IMR-90 (cell line): ENCODE measurements at regions not wholly inside any gene's neighbourhood (a gene's known extent, or its start where the extent isn't known, plus 50 kb on each side); places are given as distances from the start of the nearest gene placed in this dataset.
A peak's percentile ranks its signal among the peaks of the same experiment; 100 is the strongest.

Experiments used
- ATAC-seq: fragments of 200-7000 bp; cut with Tn5 transposase; 2 replicates; pipeline ENCODE4 v1.9.1; 2020; ENCODE audit warnings: low read depth, mild to moderate bottlenecking, moderate library complexity
- BruUV-seq: library from RNA; stranded (reverse); fragments of 400-500 nt; replicated peaks from 2 replicates; lab custom pipeline; 2021; lab: Mats Ljungman, UMichigan
- CTCF ChIA-PET: fragments of 300-600 bp; formaldehyde crosslinking; extraction: SDS; loops from one replicate; lab custom pipeline; 2021; ENCODE audit warnings: antibody characterized with exemption; lab: Yijun Ruan, JAX
- POLR2A ChIA-PET: fragments of 300-600 bp; sonication (Branson Sonifier 250); formaldehyde crosslinking; loops from one replicate; lab custom pipeline; 2022; ENCODE audit warnings: antibody characterized with exemption; ENCODE audit not compliant: unreplicated experiment; lab: Charles Lee
- DNase-seq: peaks from one replicate; pipeline ENCODE4 v3.0.0; 2013
- H2AFZ ChIP-seq: replicated peaks from 2 replicates; pipeline ENCODE3; 2013; ENCODE audit warnings: low read length, mild to moderate bottlenecking; ENCODE audit not compliant: poor library complexity
- H2AK5ac ChIP-seq: 2 replicates; pipeline ENCODE4 v1.6.1; 2013; ENCODE audit warnings: low read depth, low read length, inconsistent platforms
- H2AK9ac ChIP-seq: replicated peaks from 2 replicates; pipeline ENCODE3; 2013; ENCODE audit warnings: mild to moderate bottlenecking, low read depth, low read length, moderate library complexity; ENCODE audit not compliant: poor library complexity
- H2BK120ac ChIP-seq: 2 replicates; pipeline ENCODE4 v1.6.1; 2013; ENCODE audit warnings: low read depth, low read length, inconsistent platforms
- H2BK15ac ChIP-seq: 3 replicates; pipeline ENCODE4 v1.6.1; 2013; ENCODE audit warnings: low read depth, low read length, inconsistent platforms
- H2BK20ac ChIP-seq: 2 replicates; pipeline ENCODE4 v1.6.1; 2013; ENCODE audit warnings: low read depth, mild to moderate bottlenecking, inconsistent platforms, low read length, moderate library complexity
- H2BK5ac ChIP-seq: 2 replicates; pipeline ENCODE4 v1.6.1; 2013; ENCODE audit warnings: mild to moderate bottlenecking, low read depth, low read length, inconsistent platforms; ENCODE audit not compliant: poor library complexity, severe bottlenecking
- H3K14ac ChIP-seq: replicated peaks from 2 replicates; pipeline ENCODE4 v1.6.1; 2013; ENCODE audit warnings: low read depth, low read length, inconsistent platforms
- H3K18ac ChIP-seq: 2 replicates; pipeline ENCODE4 v1.6.1; 2013; ENCODE audit warnings: low read depth, low read length, control low read depth
- H3K23ac ChIP-seq: 2 replicates; pipeline ENCODE4 v1.6.1; 2013; ENCODE audit warnings: low read depth, low read length, inconsistent platforms
- H3K27ac ChIP-seq: 2 replicates; pipeline ENCODE4 v1.5.1; 2013; ENCODE audit warnings: mild to moderate bottlenecking, control low read depth, low read length; ENCODE audit not compliant: insufficient read depth
- H3K27me3 ChIP-seq: 2 replicates; pipeline ENCODE4 v1.6.1; 2013; ENCODE audit warnings: low read length; ENCODE audit not compliant: control insufficient read depth, insufficient read depth
- H3K36me3 ChIP-seq: 2 replicates; pipeline ENCODE4 v1.6.1; 2013; ENCODE audit warnings: low read length, mixed read lengths; ENCODE audit not compliant: control insufficient read depth, insufficient read depth
- H3K4ac ChIP-seq: 2 replicates; pipeline ENCODE4 v1.6.1; 2013; ENCODE audit warnings: low read depth, low read length, inconsistent platforms
- H3K4me1 ChIP-seq: 2 replicates; pipeline ENCODE4 v1.6.1; 2013; ENCODE audit warnings: low read length, mixed read lengths; ENCODE audit not compliant: control insufficient read depth, insufficient read depth
- H3K4me2 ChIP-seq: 2 replicates; pipeline ENCODE4 v1.6.1; 2013; ENCODE audit warnings: low read depth, mild to moderate bottlenecking, control low read depth, low read length, moderate library complexity
- H3K4me3 ChIP-seq: 2 replicates; pipeline ENCODE4 v1.5.1; 2013; ENCODE audit warnings: low read depth, mild to moderate bottlenecking, control low read depth, low read length, moderate library complexity; ENCODE audit not compliant: insufficient read depth
- H3K56ac ChIP-seq: 2 replicates; pipeline ENCODE4 v1.6.1; 2013; ENCODE audit warnings: low read length, inconsistent platforms; ENCODE audit not compliant: insufficient read depth; ENCODE audit errors: extremely low read depth
- H3K79me1 ChIP-seq, 2 experiments: 2 replicates each; pipeline ENCODE4 v1.6.1; 2013; ENCODE audit warnings: low read length in 2 of 2, inconsistent platforms in 1 of 2, low read depth in 1 of 2
- H3K9ac ChIP-seq: 2 replicates; pipeline ENCODE4 v1.6.1; 2013; ENCODE audit warnings: low read depth, low read length, control low read depth
- H3K9me1 ChIP-seq: 2 replicates; pipeline ENCODE4 v1.6.1; 2013; ENCODE audit warnings: low read length, inconsistent platforms; ENCODE audit not compliant: insufficient read depth
- H3K9me3 ChIP-seq: 2 replicates; pipeline ENCODE4 v1.6.1; 2013; ENCODE audit warnings: low read length; ENCODE audit not compliant: control insufficient read depth, insufficient read depth
- H4K20me1 ChIP-seq: 2 replicates; pipeline ENCODE4 v1.6.1; 2013; ENCODE audit warnings: low read length, inconsistent platforms; ENCODE audit not compliant: insufficient read depth
- H4K5ac ChIP-seq: 2 replicates; pipeline ENCODE4 v1.6.1; 2013; ENCODE audit warnings: mild to moderate bottlenecking, low read depth, low read length, control low read depth
- H4K8ac ChIP-seq, 2 experiments: 2 replicates each; pipeline ENCODE4 v1.6.1; 2013; ENCODE audit warnings: low read depth in 2 of 2, low read length in 2 of 2, control low read depth in 1 of 2, inconsistent platforms in 1 of 2
- H4K91ac ChIP-seq: 2 replicates; pipeline ENCODE4 v1.6.1; 2013; ENCODE audit warnings: low read depth, low read length, inconsistent platforms; ENCODE audit not compliant: insufficient read depth
- MAFK ChIP-seq: IDR thresholded peaks from 2 replicates; pipeline ENCODE4 v1.6.1; 2012; ENCODE audit warnings: low read depth, low read length, improper control_type of control experiment
- MAZ ChIP-seq: IDR thresholded peaks from 2 replicates; pipeline ENCODE4 v1.6.1; 2012; ENCODE audit warnings: low read depth, mild to moderate bottlenecking, low read length, improper control_type of control experiment, moderate library complexity, borderline replicate concordance
- MXI1 ChIP-seq: IDR thresholded peaks from 2 replicates; pipeline ENCODE4 v1.6.1; 2012; ENCODE audit warnings: low read depth, mild to moderate bottlenecking, low read length, moderate library complexity, borderline replicate concordance
- NFE2L2 ChIP-seq: fragments of 150-350 bp; IDR thresholded peaks from 2 replicates; pipeline ENCODE4 v1.6.1; 2016; ENCODE audit warnings: low read depth, mild to moderate bottlenecking, low read length
- RAD21 ChIP-seq: IDR thresholded peaks from 2 replicates; pipeline ENCODE4 v1.6.1; 2012; ENCODE audit warnings: low read length, improper control_type of control experiment
- RCOR1 ChIP-seq: IDR thresholded peaks from 2 replicates; pipeline ENCODE4 v1.6.1; 2012; ENCODE audit warnings: mild to moderate bottlenecking, low read length, improper control_type of control experiment; ENCODE audit not compliant: insufficient replicate concordance
- SMC3 ChIP-seq: fragments of 150-350 bp; IDR thresholded peaks from 2 replicates; pipeline ENCODE4 v1.6.1; 2016; ENCODE audit warnings: low read depth, mild to moderate bottlenecking, antibody characterized with exemption, low read length, moderate library complexity
- WGBS, 2 experiments: methylation state at CpG; one replicate each; pipeline versions ENCODE4 v1.1.5 to v1.1.7; 2013; ENCODE audit warnings: missing lambda C conversion rate in 2 of 2; ENCODE audit not compliant: insufficient read length in 1 of 2; ENCODE audit errors: extremely low coverage in 2 of 2; 5-methylcytosine and 5-hydroxymethylcytosine counted together
- dilution Hi-C: fragments of 300-500 bp; cut with HindIII; formaldehyde crosslinking; loops from one replicate; pipeline ENCODE4 v1.14.3; 2018; ENCODE audit warnings: low sequenced_read_pairs; ENCODE audit not compliant: unreplicated experiment
- in situ Hi-C: fragments of 300-500 bp; cut with MboI; formaldehyde crosslinking; loops from 3 replicates; pipeline ENCODE4 v1.14.3; 2019; ENCODE audit warnings: low sequenced_read_pairs, inconsistent platforms, mixed read lengths
- intact Hi-C: fragments of 100-400 bp; cut with micrococcal nuclease; formaldehyde crosslinking; loops from 2 replicates; pipeline ENCODE4 v1.10.0; 2022
- TF ChIP-seq, protein P1 (sequence below): conservative IDR thresholded peaks from 2 replicates; pipeline ENCODE4 v1.5.1; 2012; ENCODE audit warnings: mild to moderate bottlenecking, low read depth, low read length, improper control_type of control experiment

DNA sequence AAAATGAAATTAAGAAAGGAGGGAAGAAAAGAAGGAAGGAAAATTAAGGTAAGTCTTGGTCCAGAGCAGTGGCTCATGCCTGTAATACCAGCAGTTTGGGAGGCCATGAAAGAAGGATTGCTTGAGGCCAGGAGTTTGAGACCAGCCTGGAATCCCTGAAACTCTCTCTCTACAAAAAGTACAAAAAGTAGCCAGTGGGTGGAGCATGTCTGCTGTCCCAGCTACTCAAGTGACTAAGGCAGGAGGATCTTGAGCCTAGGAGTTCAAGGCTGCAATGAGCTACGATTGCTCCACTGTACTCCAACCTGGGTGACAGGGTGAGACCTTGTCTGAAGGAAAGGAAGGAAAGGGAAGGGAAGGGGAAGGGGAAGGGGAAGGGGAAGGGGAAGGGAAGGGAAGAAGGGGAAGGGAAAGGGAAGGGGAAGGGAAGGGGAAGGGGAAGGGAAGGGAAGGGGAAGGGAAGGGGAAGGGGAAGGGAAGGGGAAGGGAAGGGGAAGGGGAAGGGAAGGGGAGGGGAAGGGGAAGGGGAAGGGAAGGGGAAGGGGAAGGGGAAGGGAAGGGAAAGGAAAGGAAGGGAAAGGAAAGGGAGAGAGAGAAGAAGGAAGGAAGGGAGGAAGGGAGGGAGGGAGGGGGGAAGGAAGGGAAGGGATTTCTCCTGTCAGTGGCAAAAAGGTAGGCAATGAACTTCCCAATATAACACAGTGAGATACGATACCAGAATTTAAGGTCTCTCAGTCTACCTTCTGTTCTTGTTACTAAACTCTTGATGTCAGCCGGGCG is 412.8 kb downstream of the CMPK2 start:
- Histone ChIP-seq H4K91ac (no peak overlapping the region), H3K27me3 (no peaks in the 10 kb centered on the region), H3K9me1 (no peaks in the 10 kb centered on the region), H3K4me2 (no peak overlapping the region), H3K23ac (no peak overlapping the region), H4K5ac (no peak overlapping the region), H2AFZ (no peak overlapping the region), H3K18ac (no peak overlapping the region), H2BK120ac (no peak overlapping the region), H3K4ac (no peak overlapping the region), H3K9me3 (no peaks in the 10 kb centered on the region), H2AK5ac (no peak overlapping the region), H3K36me3 (no peaks in the 10 kb centered on the region), H2BK15ac (no peak overlapping the region), H3K9ac (no peak overlapping the region), H3K79me1 (no peaks in the 10 kb centered on the region), H4K8ac (no peak overlapping the region), H2AK9ac (no peak overlapping the region), H4K20me1 (no peaks in the 10 kb centered on the region), H3K14ac (no peak overlapping the region), H3K4me1 (no peaks in the 10 kb centered on the region), H2BK5ac (no peak overlapping the region), H2BK20ac (no peak overlapping the region), H3K56ac (no peak overlapping the region), H3K4me3 (no peak overlapping the region), H3K27ac (no peak overlapping the region)
- TF ChIP-seq RCOR1: no peak
- TF ChIP-seq MAZ: no peak
- no peak for TF ChIP-seq MXI1
- TF ChIP-seq, protein P1, sequence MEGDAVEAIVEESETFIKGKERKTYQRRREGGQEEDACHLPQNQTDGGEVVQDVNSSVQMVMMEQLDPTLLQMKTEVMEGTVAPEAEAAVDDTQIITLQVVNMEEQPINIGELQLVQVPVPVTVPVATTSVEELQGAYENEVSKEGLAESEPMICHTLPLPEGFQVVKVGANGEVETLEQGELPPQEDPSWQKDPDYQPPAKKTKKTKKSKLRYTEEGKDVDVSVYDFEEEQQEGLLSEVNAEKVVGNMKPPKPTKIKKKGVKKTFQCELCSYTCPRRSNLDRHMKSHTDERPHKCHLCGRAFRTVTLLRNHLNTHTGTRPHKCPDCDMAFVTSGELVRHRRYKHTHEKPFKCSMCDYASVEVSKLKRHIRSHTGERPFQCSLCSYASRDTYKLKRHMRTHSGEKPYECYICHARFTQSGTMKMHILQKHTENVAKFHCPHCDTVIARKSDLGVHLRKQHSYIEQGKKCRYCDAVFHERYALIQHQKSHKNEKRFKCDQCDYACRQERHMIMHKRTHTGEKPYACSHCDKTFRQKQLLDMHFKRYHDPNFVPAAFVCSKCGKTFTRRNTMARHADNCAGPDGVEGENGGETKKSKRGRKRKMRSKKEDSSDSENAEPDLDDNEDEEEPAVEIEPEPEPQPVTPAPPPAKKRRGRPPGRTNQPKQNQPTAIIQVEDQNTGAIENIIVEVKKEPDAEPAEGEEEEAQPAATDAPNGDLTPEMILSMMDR: peak; percentile 20; the same call in 1 of the 2 replicates
- no peak for TF ChIP-seq NFE2L2
- TF ChIP-seq SMC3: no peak
- 0 out of 2 replicates have a peak, but pooled peaks have one; percentile 5 for TF ChIP-seq RAD21
- no peak for TF ChIP-seq MAFK
- DNase-seq: peak; percentile 12
- no peak for ATAC-seq
- POLR2A ChIA-PET: no interaction called here
- in situ Hi-C loops: no loop called here
- WGBS, 2 experiments: no CpG with 5 or more reads among the region's 4 CpGs
- dilution Hi-C loops: no loop called here
- BruUV-seq: no TSS peak
- CTCF ChIA-PET: no interaction called here
- intact Hi-C loops: no loop called here
